HUES6 (cell line): ENCODE measurements at regions not wholly inside any gene's neighbourhood (a gene's known extent, or its start where the extent isn't known, plus 50 kb on each side); places are given as distances from the start of the nearest gene placed in this dataset.
"Not testable (repeated sequence)": the region's sequence is repeated elsewhere in the genome, so short reads cannot be mapped to it uniquely, and the experiment has no call there.

ENCODE experiments used
- H3K27ac ChIP-seq: 2 replicates; pipeline ENCODE4 v1.7.0; 2013; ENCODE audit warnings: low read depth, mild to moderate bottlenecking, low read length, inconsistent platforms
- H3K27me3 ChIP-seq: 2 replicates; pipeline ENCODE4 v1.6.1; 2013; ENCODE audit warnings: low read length; ENCODE audit not compliant: control insufficient read depth, insufficient read depth
- H3K36me3 ChIP-seq: 2 replicates; pipeline ENCODE4 v1.6.1; 2013; ENCODE audit warnings: low read length; ENCODE audit not compliant: control insufficient read depth, insufficient read depth
- H3K4me1 ChIP-seq: 2 replicates; pipeline ENCODE4 v1.6.1; 2013; ENCODE audit warnings: low read length; ENCODE audit not compliant: control insufficient read depth, insufficient read depth
- H3K4me3 ChIP-seq: 2 replicates; pipeline ENCODE4 v1.5.1; 2013; ENCODE audit warnings: low read depth, low read length
- H3K9ac ChIP-seq: one replicate; pipeline ENCODE4 v1.6.1; 2013; ENCODE audit warnings: mild to moderate bottlenecking, low read length
- H3K9me3 ChIP-seq: 2 replicates; pipeline ENCODE4 v1.6.1; 2013; ENCODE audit warnings: low read depth, low read length; ENCODE audit not compliant: control insufficient read depth, insufficient read depth

DNA sequence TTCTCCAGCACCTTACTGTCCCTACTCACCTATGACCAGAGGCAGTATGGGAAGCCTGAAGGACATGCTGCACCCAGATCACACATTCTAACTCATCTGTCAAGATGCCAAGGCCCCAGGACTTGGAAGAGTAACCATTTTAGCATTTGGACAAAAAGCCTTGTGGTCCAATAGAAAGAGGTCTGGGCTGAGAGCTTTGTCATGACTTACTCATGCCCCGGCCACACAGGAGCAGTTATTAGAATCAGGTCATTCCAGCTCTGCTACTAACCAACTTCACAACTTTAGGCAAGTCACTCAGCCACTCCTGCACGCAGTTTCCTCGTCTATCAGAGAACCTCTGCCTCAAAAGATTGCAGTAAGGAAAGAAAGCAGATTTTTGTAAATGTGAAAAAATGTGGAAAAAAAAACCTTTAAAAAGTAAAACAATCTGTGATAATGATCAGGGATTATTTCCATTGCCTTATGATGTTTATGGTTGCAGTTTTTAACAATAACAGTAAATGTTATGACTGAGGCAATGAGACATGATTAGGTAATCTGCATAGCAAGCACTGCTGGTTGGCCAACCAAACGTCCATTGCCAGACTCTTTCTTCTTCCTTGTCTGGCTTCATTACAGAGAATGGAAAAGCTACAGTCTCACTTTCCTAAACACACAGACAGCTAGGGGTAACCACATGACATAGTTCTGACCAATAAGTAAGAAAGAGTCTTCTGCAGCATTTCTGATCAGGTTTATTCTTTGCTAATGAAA lies 255.4 kb upstream of the CHAC2 start:
- Histone ChIP-seq H3K9ac (no peak overlapping the region), H3K4me1 (0 out of 2 replicates have a peak, but pooled peaks cover 13% of the 10 kb centered on the region), H3K9me3 (no peaks in the 10 kb centered on the region), H3K36me3 (no peaks in the 10 kb centered on the region), H3K4me3 (no peak overlapping the region), H3K27me3 (peaks cover 3% of the 10 kb centered on the region; the same call in 1 of the 2 replicates), H3K27ac (no peak overlapping the region)

- no peak overlapping the region for H3K27ac ChIP-seq
- no peaks in the 10 kb centered on the region for H3K36me3 ChIP-seq
- no peaks in the 10 kb centered on the region for H3K9me3 ChIP-seq
- H3K4me1 ChIP-seq, result 0 out of 2 replicates have a peak, but pooled peaks cover 13% of the 10 kb centered on the region
- H3K4me3 ChIP-seq, result no peak overlapping the region
- H3K9ac ChIP-seq, result no peak overlapping the region
- H3K27me3 ChIP-seq, result peaks cover 3% of the 10 kb centered on the region; the same call in 1 of the 2 replicates
Observed at GRCh38 chr2:53511549-53511948, 256.1 kb upstream of the CHAC2 start.

DNA sequence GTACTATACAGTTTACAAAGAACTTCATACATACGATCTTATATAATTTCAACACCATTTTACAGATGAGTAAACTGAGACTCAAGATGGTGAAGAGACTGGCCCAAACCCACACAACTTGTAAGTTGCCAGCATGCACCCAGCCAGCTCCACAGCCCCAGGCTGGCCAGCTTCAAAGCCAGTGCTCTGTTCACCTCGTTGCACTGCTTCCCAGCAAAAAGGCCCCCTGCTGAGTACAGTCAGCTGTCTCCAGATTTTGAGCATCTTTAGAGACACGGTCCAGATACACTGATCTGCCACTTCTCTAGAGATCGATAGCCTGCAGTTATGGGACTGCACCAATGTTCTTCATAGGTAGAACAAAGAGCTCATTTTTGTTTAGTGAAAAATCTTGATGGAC lies 257.2 kb upstream of the CHAC2 start:
- H3K36me3 ChIP-seq, result no peaks in the 10 kb centered on the region
- no peaks in the 10 kb centered on the region for H3K9me3 ChIP-seq
- H3K27ac ChIP-seq, result no peak overlapping the region
- H3K4me1 ChIP-seq, result 0 out of 2 replicates have a peak, but pooled peaks cover 13% of the 10 kb centered on the region
- H3K9ac ChIP-seq, result no peak overlapping the region
- H3K4me3 ChIP-seq, result no peak overlapping the region
- peaks cover 3% of the 10 kb centered on the region; the same call in 1 of the 2 replicates for H3K27me3 ChIP-seq

GRCh38 chr2:53509831-53510388 lies 257.7 kb upstream of the CHAC2 start:
- peaks cover 3% of the 10 kb centered on the region; the same call in 1 of the 2 replicates for H3K27me3 ChIP-seq
- H3K9me3 ChIP-seq, result no peaks in the 10 kb centered on the region
- H3K9ac ChIP-seq, result no peak overlapping the region

DNA sequence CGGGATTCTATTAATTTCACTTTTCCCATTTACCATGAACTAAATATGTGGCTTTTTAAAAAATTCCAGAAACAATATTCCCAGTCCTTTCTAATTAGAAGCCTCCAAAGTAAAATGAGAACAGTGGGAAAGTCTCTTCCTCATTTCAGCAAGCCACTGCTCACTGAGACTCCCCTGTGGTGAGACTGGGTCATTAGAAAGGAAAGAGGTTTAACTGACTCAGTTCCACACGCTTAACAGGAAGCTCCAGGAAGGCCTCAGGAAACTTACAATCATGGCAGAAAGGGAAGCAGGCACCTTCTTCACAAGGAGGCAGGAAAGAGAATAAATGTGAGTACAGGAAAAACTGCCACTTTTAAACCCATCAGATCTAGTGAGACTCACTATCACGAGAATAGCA lies 258.9 kb upstream of the CHAC2 start:
- Histone ChIP-seq H3K9ac (no peak overlapping the region), H3K9me3 (no peaks in the 10 kb centered on the region), H3K4me1 (peaks cover 27% of the 10 kb centered on the region), H3K36me3 (no peaks in the 10 kb centered on the region), H3K4me3 (no peak overlapping the region), H3K27ac (no peak overlapping the region), H3K27me3 (peaks cover 3% of the 10 kb centered on the region; the same call in 1 of the 2 replicates)

More at GRCh38 chr2:53509831-53510388, 257.7 kb upstream of the CHAC2 start:
- H3K4me1 ChIP-seq, result peaks cover 15% of the 10 kb centered on the region; the same call in 1 of the 2 replicates
- H3K27ac ChIP-seq, result no peak overlapping the region
- no peak overlapping the region for H3K4me3 ChIP-seq
- H3K36me3 ChIP-seq, result no peaks in the 10 kb centered on the region

- H3K27ac ChIP-seq, result not testable (repeated sequence)
Observed at GRCh38 chr2:53507070-53507469, 260.5 kb upstream of the CHAC2 start.

GRCh38 chr2:53505826-53506225 lies 261.8 kb upstream of the CHAC2 start:
- H3K4me3 ChIP-seq, result no peak overlapping the region
- H3K27me3 ChIP-seq, result peaks cover 3% of the 10 kb centered on the region; the same call in 1 of the 2 replicates
- peaks cover 27% of the 10 kb centered on the region for H3K4me1 ChIP-seq
- H3K9me3 ChIP-seq, result no peaks in the 10 kb centered on the region
- H3K27ac ChIP-seq, result no peak overlapping the region
- no peaks in the 10 kb centered on the region for H3K36me3 ChIP-seq
- no peak overlapping the region for H3K9ac ChIP-seq

More at GRCh38 chr2:53507070-53507469, 260.5 kb upstream of the CHAC2 start:
- not testable (repeated sequence) for H3K27me3 ChIP-seq, H3K9me3 ChIP-seq, H3K9ac ChIP-seq, H3K36me3 ChIP-seq, H3K4me3 ChIP-seq
- peaks cover 27% of the 10 kb centered on the region for H3K4me1 ChIP-seq

DNA sequence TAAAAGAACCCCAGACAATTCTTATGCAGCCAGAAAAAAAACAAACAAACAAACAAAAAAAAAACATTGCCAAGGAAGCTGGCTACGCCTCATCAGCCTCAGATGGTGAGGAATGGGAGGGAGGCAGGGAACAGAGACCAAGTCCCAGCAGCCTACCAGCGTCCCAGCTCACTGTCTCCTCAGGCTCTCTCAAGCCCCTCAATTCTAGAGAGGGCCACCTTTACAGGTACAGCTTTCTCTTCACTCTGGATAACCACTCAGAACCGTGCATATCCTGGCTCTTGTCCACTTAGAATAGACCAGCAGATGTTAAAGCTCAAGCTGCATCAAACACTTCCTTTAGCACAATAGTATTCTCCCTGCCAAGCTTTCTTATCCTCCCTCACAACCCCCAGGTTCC lies 263.1 kb upstream of the CHAC2 start:
- Histone ChIP-seq H3K36me3 (no peaks in the 10 kb centered on the region), H3K4me1 (peaks cover 16% of the 10 kb centered on the region), H3K27me3 (no peaks in the 10 kb centered on the region; the same call in 1 of the 2 replicates), H3K9me3 (no peaks in the 10 kb centered on the region), H3K4me3 (no peak overlapping the region), H3K27ac (no peak overlapping the region), H3K9ac (no peak overlapping the region)

DNA sequence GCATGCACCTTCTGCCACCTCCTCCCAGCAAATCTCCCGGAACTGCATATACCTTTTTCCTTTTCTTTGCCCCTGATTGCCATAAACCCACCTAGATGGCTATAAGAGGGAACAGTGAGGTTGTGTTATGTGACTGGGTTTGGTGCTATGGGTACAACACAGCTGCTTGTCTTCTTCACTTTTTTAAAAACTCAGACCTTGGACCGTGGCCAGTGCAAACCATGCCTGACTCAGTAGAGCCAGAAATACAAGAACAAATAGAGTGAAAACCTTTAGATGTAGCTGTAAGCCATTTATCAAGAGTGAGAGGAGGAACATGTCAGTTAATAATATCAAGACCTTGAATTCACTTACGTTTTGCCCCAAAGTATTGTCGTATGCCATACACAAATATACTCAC lies 267.4 kb upstream of the CHAC2 start:
- Histone ChIP-seq H3K9ac (no peak overlapping the region), H3K9me3 (no peaks in the 10 kb centered on the region), H3K4me1 (peaks cover 14% of the 10 kb centered on the region), H3K27me3 (no peaks in the 10 kb centered on the region; the same call in 1 of the 2 replicates), H3K27ac (no peak overlapping the region), H3K36me3 (no peaks in the 10 kb centered on the region), H3K4me3 (no peak overlapping the region)

GRCh38 chr2:53498210-53498609 lies 269.4 kb upstream of the CHAC2 start:
- Histone ChIP-seq H3K36me3 (no peaks in the 10 kb centered on the region), H3K9ac (no peak overlapping the region), H3K27ac (no peak overlapping the region), H3K4me1 (no peaks in the 10 kb centered on the region), H3K27me3 (no peaks in the 10 kb centered on the region), H3K4me3 (no peak overlapping the region), H3K9me3 (no peaks in the 10 kb centered on the region)

DNA sequence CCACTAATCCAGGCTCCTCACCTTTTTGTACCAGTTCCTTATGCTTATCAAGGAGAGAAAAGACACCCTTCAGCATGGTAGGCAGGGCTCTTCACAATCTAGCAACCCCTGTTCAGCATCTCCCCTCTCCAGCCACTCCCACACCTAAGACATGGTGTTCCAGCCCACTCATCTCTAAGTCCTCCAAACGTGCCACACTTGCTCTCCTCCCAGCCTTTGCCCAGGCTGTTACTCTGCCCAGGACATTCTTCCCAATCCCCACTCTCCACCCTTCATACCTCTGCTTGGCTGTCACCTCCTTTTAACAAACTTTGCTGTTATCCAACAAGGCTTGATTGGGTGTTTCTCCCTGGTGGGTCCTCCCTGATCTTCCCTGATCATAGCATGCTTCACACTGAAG lies 270.6 kb upstream of the CHAC2 start:
- no peak overlapping the region for H3K27ac ChIP-seq
- H3K9me3 ChIP-seq, result no peaks in the 10 kb centered on the region
- H3K27me3 ChIP-seq, result no peaks in the 10 kb centered on the region
- H3K36me3 ChIP-seq, result no peaks in the 10 kb centered on the region
- H3K9ac ChIP-seq, result no peak overlapping the region
- H3K4me1 ChIP-seq, result no peaks in the 10 kb centered on the region
- H3K4me3 ChIP-seq, result no peak overlapping the region
